NCI-H69 (cell line): ENCODE measurements at regions not wholly inside any gene's neighbourhood (a gene's known extent, or its start where the extent isn't known, plus 50 kb on each side); places are given as distances from the start of the nearest gene placed in this dataset.

Experiments
- DNase-seq: peaks from one replicate; lab custom pipeline; 2025; lab: John Stamatoyannopoulos, UW

DNA sequence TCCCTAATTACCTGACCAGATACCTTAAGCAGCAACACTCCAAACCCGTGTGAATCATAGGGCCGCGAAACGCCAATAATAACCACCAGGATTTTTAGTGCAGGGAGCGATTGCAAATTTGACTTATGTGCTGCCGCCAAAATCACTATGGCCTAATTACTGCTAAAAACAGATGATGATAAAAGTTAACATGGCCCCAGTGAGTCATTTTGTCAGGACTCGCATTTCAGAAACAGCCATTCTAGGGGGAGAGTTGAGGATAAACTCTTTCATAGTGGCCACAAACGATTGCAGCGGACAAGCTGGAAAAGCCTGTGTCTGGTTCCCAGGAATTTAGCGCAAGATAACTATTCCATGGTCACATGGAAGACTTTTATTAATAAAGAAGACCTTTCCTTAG, 103.4 kb downstream of the HLX start:
- no peak for DNase-seq

DNA sequence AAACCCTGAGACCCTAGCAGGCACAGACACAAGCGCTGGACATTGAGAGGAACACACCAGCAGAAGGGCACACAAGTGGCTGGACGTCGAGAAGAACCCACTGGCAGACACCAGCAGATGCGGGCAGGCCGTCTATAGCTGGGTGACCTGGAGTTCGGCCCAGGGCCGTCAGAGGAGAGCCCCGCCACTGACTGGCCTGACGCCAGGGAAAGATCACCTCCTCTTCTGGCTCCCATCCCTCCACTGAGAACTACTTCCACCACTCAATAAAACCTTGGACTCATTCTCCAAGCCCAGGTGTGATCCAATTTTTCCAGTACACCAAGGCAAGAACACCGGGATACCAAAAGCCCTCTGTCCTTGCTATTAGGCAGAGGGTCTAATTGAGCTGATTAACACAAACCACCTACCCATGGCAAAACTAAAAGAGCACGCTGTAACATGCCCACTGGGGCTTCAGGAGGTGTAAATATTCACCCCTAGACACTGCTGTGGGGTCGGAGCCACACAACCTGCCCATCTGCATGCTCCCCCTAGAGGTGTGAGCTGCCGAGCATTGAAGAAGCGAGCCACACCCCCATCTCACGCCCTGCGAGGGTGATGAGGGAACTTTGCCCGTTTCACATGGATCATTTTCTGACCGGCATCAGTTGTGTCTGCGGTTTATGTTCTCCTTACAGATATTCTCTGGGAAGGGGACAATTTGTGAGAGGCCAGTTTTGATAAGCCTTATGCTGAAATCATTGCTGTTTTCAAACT, 104.8 kb downstream of the HLX start:
- peak; percentile 18 for DNase-seq

DNA sequence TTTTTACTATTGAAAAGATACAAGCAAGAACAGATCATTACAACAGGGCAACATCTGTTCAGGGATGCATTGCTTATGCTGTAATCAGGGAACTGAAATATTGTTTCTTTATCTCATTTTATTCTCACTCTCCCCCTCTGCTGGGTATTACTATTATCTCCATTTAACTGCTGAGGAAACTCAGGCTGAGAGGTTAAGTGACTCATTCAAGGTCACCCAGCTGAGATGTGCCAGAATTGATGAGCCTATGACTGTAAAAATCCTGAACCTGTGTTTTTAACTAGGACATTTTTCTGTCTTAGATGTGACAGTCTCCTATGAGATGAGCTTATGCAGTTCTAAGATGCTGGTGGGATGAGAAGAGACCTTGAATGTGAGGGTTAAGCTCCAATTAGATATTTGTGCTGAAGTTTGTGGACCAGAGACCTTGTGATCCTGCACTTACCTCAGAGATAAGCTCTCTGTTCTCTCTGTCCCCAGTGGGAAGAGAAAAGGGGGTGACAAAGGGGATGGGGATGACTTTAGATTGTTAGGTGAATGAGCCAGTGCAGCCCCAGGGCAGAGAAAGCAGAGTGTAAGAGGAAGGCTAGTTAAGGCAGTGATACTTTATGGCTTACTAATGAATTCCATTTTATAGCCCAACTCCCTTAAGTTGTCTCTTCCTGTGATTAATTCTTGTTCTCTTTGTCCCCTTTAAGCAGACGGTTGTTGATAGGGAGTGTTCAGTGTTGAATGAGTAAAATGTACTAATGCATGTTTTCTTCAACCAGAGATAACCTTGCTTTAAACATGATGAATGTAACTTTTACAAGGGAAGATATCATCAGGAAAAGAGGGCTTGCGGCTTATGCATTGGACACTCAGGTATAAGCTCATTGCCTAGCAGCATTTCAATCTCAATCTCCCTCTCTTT, 111.4 kb downstream of the HLX start:
- no peak for DNase-seq

DNA sequence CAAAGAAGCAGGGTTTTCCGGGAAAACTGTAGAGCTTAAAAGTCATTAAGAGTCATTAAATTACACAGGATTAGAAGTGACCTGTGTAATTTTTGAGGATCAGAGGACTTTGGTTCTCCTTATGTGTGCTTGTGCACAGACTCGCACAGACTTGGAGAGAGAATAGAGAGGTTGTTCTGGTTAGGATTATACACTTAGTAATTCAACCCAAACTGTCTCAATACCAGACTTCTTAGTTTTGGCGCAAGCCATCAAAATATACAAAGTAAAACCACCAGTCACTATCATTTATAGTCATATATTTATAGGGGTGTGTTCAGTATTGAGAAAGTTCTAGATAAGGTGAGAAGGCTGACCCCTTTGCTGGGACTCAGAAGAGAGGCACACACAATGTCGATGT, 112.3 kb downstream of the HLX start:
- DNase-seq = no peak

DNA sequence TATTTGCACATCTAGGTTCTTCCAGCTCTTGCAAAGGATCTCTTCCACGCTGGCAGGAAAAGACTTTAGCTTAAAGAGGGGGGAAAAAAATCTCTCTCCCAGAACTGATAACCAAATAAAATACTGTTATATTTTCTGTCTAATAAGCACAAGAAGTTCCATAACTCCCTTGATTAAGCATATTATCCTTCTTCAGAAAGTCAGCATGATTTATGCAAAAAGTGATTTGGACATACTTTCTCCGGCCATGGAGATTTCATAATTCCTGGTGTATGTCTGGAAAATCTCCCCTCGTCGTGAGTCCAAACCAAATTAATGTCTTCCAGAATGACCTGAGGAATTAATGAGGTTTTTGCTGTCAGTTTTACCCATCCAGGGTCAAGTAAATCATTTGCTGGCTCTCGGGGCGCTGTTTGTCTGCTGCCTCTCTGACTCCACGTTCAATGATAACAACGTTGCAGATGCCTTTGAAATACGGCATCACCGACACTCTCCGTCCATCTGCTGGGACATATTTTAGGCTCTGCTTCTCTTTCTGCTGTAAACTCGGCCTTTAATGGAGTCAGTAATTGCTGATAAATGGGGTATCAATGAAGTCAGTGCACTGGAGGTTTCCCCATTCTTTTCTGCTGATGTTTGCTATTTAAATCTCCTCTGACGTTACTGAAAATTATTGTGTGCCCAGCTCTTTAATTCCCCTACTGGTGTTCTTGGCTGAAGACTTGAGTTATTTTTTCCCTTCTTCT, 112.9 kb downstream of the HLX start:
- no peak for DNase-seq

DNA sequence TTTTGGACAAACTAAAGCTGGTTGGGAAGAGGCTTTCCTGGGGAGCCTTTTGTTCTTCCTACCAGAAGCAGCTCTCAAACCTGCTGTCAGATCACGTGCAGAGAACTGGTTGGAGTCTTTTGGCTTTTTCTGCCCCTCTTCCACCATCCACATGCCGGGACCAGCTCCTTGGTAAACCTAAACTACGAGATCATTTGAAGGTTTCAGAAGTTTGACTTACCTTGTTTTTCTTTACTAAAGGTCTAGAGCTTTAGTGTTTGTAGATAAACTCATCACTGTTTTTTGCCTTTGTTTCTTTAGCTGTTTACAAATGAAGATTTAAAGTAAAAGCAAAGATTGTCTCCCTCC, 113.4 kb downstream of the HLX start:
- DNase-seq = no peak

DNA sequence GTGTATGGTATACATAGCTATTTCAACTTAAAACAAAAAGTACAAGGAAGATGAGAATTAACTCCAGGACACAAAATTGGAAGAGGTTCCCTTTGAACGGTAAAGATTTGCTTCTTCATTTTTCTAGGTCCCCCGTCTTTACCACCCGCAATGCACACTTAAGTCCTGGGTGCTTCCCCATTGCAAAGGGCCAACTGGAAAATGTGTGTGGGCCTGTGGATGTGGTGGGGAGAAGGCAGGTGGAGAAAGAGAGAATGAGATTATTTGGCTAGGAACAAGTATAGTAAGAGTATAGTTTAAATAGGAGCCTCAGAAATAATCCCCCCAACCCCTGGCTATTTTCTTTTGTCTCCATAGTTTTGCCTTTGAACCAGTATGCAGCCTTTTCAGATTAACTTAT, 115.4 kb downstream of the HLX start:
- DNase-seq = no peak

DNA sequence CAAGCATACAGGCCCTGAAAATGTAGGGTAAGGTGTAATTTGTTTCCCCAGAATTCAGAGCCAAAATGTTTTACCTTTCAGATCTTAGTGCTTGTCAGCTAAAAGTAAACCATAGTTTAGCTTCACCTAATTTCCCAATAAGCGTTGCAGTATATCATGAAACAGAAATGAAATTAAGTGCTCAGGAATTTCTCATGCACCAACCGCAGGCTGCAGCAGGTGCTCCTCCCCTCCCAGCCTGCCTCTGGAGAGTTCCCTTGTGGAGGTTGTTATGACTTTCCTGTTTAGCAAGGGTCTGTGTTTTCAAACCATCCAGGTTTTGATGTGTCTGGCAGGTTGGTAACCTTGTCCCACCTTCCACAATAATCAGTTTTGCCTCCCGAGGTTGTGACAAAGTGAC, 118.5 kb downstream of the HLX start:
- DNase-seq = no peak

DNA sequence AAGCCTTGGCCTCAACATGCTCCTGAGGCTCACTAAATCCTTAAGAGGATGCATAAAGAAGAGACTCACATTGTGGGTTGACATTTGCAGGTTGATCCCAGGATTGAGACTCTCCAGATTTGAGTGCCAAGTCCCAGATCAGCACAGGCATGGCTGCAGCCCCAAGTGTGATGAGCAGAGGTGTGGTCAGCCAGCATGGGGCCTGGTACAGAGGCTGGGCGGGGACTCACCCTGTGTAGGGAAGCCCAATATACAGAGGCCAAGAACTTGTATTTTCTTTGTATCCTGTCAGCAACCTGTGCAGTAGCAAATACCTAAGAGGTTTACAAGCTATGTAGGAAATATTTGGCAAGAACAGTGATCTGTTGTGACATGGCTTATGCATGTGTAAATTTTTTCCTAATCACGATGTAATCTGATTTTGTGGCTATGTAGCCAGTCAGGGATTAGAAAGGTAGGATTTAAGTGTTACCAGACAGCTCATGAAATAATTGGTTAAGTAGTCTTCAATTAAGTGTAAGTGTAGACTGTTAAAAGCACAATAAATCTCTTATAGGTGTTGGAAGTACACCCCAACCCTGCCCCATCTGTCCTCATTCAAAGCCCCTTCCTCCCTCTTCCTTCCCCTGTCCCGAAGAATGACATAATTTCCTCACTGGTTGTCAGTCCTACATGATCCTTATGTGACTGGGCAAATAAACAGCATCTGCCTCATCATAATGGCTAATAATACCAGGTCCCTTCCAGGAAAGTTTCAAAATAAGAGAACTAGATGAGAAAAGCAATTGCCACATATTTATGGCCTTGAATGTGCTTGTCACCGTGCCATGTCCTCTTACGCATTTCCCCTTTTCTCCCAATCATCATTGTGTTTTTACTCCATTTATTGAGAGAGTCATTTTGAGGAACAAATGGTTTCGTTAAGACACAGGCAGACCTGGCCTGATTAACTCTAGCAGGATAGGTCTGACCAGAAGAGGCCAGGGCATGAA, 120.9 kb downstream of the HLX start:
- no peak for DNase-seq

DNA sequence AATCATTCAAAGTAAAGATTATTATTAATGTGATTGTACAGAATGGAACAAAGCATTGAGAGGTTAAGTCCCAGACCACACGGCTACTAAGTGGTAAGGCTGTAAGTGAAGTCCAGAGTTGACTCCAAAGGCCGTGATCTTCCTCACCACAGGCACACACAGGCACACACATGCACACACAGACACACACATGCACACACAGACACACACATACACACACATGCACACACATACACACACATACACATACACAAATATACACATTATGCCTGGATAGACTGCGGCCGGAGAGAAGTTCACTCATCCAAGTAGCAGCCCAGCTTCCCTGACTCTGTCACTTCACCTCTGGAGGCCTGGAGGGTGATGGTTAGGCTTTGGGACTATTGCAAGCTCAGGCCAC, 121.9 kb downstream of the HLX start:
- DNase-seq = no peak

DNA sequence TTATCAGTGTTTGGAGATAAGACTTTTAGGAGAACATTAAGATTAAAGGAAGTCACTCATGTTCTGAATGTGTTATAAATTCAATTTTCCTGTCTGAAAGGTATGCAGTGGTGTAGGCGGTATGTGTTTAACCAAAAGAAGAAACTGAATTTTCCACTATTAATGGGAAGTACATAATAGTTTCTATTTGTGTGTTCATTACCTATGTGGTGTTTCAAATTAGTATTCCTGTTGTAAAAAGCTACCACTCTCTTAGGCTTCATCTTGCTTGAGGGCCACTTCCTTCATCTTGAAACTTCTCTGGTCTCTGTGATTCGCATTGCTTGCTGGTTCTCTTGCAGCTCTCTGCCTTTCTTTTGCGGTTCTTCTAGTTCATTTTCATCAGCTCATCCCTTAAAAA, 123.4 kb downstream of the HLX start:
- no peak for DNase-seq

DNA sequence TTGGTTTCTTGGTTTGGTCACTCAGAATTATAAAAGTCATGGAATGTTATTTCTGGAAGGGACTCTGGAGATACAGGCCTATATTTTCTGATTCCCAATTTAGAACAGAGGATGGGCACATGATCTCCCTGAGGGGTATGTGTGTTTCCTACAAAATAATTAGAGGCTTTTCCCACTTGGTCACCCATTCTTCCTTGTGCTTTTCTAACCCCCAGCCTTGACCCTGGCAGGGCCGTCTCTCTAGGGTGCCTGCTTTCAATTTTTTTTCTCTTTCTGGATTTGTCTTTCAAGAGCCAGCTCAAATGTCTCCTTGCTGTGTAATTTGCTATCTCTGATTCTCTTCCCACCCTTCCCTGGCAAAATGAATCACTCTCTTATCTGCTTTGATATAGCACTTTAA, 131.9 kb downstream of the HLX start:
- DNase-seq = no peak

DNA sequence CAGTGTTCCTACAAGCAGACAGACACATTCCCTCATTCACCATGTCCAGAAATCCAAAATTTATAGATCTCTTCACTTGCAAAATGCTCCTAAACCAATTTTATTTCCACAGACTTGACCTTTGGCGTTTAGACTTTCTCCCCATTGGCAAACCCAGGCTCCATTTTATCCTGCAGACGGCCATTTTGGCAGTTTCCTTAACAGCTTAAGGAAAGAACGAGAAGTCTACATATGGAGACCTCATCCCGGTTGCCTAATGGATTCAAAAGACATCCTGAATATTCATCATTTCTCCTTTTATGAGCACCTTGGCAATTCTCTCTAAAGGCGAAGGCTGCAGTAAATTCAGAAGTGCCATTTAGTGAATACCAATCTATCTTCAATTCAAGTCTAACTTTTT, 132.9 kb downstream of the HLX start:
- DNase-seq = no peak

DNA sequence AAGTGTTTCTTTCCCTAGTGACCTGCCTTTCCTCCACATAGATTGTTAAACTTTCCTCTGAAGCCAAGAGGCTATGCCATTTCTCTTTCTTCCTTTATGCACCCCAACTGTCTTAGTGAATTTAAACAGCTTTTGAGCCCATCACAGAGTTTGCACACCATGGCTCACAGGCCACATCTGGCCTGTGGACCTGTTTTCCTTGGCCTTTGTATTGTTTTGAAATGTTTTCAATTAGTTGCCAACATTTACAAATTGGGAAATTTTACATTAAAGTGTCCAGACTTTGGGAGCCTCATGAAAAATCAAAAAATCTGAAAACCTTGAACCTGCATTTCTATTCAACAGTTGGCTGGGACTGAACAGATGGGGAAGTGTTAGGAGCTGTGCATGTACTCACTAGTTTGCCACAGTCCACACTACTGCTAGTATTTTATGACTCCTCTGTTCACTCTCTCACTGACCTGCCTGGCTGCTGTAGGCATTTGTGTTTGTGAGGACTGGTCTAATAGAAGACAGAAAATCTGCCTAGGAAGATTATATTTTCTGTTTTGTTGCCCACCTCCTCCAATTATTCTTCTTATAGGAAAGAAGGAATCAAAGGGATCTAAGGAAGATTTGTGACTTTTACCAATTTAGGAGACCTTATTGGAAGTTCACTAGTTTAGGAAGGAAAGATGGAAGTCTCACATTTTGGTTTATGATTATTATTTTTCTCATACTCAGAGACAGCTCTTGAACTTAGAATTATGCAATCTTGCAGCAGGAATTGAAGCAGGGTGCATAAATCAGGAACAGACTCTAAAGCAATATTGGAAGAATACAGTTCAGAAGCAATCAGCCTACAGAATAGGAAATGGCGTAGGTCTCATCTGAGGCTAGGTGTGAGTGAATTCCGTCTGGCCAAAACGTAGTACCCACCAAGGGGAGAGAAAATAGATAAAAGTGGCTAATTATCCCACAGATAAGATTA, 134.7 kb downstream of the HLX start:
- no peak for DNase-seq

DNA sequence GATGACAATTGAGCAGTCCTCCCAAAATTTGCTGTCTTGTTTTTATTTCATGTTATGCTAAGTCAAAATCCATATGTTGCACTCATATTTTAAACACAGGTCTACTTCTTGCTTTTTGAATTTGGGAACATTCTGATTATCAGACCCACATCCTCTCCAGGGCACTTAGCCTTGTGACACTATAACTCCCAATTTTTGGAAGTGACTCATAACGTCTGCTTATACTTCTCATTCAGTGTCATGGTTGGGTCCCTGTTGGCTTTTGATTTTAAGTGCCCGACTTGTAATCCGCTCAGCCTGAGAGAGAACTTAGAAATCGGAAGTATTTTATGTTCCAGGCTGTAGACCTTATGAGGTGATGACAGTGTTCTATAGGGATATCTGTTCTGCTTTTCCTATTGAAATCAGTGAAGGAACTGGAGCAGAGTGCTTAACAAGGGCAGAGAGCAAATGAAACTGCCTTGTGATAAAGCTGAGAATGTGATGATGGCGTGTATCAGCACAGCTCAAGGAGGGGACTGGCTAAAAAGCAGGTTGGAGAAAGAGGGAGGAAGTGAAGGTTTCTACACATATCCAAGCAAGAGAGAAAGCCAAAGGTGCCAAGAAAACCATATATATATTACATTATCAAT, 136.0 kb downstream of the HLX start:
- DNase-seq = no peak

DNA sequence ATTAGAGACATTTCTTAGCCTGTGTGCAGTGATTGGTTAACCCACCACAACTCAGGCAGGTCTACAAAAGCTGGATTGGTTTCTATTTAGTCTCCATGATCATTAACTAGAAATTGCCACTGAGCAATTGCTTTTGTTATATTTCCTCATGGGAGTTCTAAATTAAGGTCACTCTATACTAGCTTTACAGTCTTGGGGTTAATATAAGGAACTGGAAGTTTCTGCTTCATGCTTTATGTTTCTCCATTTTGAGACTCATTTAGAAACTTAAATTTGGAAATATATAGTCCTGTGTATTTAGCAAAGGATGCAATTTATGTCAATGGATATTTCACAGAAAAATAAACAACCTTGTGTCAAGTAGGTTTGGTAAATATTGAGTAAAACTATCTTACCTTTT, 137.5 kb downstream of the HLX start:
- DNase-seq = no peak

DNA sequence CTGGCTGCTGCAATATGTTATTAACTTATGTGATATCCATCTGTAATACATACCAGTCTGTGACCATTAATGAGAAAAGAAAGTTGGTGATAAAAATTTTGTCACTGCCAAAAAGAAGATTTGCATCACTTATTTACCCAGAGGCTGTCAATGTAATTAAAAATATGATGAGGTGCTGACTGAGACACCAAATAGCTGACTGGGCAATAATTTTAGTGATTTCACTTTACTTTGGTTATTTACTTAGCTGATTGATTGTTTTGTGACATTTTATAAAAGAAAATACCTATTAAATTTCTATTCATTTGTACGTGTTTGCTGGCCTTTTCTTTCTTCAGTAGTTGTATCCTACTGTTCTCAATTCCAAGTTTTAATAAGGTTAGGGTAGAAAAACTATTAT, 139.2 kb downstream of the HLX start:
- no peak for DNase-seq

DNA sequence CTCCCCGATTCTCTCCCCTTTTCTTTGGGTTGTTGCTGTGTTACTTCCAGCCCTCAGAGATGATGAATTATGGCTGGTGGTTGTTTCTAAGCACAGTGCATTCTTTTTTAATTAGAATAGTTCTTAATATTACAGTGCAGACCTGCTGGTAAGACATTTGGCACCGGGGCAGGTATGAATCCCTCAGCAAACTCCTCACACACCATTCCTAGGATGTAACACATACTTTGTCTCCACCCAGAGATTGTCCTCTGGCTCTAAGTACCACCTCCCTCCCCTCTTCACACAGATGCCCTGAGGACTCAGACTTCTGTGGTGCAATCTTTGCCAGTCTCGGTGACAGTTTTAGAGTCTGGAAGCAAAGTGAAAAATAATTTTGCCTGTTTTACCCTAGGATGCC, 143.1 kb downstream of the HLX start:
- no peak for DNase-seq

DNA sequence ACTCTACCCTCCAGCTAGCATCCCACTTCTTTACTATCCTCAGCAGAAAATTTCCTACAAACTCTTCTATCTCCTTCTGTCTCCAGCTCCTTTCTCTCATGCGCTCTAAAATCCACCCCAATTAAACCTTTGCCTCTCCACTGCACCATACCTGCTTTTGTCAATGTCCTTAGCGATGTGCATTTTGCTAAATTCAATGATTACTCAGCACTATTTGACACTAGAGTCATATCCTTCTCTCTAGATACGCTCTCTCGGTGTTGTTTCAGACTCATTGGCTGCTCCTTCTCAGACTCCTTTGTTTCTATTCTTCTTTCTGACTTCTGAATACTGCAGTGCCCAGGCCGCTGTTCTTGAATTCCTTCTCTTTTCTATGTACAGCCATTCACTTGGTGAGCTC, 144.2 kb downstream of the HLX start:
- no peak for DNase-seq

DNA sequence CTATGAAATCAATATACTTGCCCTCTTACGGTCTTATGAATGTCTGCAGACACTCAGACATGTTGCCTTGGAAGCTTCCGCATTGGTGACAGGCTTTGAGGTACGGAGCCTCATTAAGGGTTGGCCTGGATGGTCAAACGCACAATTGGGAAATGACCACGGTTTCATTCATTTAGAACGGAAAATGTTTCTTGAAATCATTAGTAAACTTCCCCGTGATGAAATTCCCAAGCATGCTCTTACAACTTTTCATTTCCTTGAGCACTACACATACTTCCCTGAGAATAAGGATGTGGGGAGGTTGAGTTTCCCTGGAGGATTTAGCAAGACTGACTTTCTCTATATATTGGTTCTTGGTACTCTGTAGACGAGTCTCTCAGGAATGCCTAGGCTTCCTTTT, 146.3 kb downstream of the HLX start:
- no peak for DNase-seq
